ENCODE measurements at regions not wholly inside any gene's neighbourhood (a gene's known extent, or its start where the extent isn't known, plus 50 kb on each side); places are given as distances from the start of the nearest gene placed in this dataset.

DNA sequence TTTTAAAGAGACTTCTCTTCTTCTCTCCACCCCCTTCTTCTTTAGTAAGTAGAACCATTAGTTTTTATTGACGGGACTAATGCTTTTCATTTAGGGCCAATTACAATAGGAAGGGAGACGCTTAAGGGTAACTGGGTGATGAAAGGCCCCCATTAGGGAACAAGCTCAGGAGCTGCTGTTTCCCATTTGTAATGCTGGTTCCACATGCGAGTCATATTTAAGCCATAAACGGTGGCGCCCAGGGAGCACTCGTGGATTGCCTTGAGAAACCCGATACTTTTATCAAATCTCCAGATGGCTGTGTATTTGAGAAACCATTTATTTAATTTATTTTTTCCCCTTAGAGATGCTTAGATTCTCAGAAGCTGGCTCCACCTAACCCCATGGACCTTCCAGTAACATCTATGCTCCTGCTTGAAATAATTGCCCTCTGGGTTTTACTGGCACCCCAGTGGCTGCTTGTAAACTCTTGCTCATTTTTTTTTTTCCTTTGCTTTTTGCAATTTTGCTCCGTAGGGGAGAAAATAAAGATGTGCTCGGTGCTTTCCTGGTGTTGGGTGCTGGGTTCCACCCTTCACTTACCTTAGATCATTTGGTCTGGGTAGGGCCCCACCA is 124.2 kb upstream of the MSX1 start:
- no peak for DNase-seq

DNA sequence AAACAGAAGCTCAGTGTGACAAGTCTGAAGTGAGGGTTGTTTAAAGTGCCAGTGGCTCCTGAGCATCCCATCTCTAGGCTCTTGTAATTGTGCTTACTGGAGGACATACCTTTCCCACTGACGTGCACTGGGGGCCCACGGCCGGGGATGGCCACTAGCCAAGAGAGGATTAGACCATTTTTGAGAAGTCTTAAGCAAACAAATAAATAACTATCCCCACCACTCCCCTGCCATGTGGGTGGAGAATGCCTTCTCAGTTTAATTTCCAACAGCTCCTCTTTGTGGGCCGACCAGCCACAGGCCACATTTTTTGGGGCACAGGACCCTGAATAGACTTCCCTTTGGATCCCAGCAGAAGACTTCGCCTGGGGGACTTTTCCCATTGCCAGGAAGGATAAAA is 125.0 kb upstream of the MSX1 start:
- no peak for DNase-seq

DNA sequence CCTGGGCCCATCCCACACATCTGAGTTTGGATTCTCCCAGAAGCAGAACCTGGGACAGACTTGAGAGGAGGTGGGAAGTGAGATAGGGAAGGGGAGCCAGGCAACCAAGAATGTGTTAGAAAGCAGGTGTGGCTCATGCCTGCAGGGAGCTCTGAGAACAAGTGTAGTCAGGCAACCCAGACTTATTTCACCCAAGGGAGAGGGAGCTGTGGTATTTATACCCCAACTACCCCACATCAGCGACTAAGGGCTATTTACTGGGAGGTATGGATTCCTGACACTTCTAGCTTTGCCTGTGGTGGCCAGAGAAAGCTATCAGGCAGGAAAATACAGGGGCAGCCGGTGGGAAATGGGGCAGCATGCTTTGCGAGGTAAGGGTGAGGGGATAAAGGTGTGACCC is 125.8 kb upstream of the MSX1 start:
- no peak for DNase-seq

DNA sequence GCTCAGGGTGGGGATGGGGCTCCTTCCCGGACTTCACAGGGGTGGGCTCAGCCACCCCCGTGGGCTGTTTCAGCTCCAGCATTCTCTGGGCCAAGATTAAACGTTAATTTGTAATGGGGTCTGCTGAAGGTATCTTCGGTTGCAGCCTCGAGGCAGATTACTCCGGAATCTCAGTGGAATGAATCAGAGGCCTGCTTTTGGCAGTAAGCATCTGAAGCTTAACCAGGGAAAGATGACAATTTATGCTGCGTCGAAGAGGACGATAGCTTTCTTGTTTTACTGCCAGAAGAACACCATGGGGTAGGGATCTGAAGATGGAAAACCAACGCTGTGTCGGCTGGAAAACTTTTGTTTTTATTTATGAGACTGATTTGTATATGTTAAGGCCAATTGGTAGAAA is 129.2 kb upstream of the MSX1 start:
- no peak for DNase-seq

DNA sequence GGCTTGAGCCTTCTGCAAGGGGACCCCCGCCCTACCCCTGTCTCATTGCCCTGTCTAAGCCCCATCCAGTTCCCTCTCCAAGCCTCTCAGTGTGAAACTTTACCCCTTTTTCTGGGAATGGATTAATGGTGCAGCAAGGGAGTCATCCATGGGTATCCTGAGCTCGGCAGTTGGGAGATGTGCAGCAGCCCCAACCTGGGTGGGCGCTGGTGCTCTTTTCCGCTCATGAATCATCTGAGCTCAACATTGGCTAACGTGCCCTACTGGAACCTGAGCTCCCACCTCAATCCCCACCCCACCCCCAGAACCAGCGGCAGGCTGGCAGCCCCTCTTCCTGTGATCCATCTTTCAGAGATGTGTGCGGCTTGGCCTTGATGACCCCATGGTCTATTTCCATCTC is 130.3 kb upstream of the MSX1 start:
- no peak for DNase-seq

DNA sequence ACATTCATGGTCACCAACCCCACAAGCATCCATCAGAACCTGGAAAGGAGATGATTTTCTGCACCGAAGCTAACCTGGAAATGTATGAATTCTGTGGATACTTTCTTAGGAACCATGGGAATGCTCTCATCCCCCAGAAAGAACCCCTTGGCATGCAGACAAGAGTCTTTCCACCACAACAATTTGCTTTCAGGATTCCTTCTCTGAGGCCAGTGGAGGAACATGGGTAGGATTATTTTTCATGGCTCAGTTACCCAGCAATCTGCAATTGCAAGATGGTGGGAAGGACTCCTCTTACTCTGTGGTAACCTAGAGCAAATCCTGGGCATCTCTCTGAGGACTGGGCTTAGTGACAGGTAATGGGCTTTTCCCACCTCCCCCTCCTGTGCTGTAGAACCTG is 131.9 kb upstream of the MSX1 start:
- DNase-seq = no peak

DNA sequence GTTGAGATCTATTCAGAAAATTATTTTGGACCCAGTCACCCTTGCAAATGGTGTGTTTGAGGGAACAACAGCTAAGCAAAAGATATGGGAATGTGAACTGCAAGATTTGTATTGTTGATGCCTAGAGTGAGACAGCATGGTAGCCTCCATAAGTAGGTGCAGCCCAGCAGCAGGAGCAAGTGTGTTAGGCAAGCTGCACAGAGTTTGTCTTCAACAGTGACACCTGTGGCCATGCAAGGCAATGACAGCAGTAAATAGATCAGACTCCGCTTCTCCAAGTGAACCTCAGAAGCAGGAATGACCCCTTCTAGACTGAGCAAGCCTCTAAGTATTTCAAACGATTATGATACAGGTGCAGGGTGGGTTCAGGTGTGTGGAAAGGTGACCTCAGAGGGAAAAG is 133.4 kb upstream of the MSX1 start:
- DNase-seq = no peak

DNA sequence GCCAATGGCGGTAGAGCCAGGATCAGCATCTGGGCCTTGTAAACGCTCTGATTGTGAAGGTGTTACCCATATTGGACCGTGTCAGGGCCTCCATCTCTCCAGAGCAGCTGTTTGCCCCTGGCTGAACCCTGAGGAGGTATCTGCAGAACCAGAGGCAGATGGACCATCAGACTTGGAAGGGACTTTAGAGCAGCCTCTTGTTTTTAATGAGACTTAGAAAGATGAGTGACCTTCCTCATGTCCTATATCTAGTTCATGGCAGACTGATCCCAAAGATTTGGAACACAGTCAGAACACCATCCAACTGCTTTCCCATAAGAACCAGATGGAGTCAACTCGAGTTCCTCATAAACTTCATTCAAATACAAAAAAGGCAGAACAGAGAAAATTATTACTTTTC is 135.1 kb upstream of the MSX1 start:
- no peak for DNase-seq

DNA sequence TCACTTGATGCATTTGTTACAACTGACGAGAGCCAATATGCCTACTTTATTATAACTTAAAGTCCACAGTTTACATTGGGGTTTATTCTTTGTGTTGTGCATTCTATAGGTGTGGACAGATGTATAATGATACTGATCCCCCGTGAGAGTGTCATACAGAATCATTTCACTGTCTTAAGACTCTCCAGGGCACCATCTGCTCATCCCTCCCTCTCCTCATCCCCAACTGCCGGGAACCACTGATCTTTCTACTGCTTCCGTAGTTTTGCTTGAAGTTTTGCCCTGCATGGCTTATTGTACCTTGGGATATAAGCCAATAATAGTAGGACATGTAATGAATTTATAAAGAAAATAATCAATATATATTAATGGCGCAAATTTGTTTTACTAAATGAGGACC is 137.8 kb upstream of the MSX1 start:
- DNase-seq = no peak

DNA sequence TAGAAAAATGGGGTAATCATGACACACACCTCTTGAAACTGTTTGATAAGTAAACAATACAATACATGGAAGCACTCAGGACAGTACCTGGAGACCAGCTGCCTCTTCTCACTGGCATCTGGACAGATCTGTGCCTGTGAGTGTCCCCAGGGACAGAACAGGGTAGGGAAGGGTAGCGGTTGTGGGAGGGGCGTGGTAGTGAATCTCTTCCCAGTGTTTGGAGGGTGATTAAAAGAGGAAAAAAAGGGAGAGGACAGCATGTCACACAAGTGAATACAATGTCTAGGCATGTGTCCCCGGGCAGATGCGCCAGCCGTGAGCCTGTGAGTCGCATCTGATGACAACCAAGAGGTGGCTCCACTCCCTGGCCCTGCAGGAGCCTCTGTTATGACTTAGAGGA is 138.8 kb upstream of the MSX1 start:
- no peak for DNase-seq

DNA sequence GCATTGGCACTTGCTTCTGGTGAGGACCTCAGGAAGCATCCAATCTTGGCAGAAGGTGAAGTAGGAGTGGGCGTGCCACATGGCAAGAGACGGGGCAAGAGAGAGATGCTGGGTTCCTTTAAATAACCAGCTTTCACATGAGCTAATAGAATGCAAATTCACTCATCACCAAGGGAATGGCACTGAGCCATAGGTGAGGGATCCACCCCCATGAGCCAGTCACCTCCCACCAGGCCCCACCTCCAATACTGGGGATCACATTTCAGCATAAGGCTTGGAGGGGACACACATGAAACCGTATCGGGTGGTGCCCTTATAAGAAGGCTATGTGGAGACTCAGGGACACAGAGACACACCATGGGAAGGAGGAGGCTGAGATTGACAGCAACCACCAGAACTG is 140.0 kb upstream of the MSX1 start:
- no peak for DNase-seq

DNA sequence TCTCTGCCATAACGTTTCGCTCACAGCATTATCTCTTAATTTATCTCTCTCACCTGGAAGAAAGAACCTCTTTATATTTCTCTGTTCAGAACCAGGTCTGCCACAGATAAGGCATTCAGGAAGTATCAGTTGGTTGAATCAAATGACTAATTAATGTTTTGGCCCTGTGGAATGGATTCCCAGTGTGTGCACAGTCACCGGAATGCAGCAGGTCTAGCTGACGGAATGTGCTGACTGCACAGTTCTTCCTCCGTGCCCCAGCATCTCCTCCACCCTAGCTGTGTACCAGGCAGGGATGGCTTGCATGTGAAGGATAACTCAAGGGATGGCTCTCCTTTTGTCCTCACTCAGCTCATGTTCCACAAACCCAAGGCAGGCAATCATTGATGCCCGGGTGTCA is 141.8 kb upstream of the MSX1 start:
- DNase-seq = no peak

DNA sequence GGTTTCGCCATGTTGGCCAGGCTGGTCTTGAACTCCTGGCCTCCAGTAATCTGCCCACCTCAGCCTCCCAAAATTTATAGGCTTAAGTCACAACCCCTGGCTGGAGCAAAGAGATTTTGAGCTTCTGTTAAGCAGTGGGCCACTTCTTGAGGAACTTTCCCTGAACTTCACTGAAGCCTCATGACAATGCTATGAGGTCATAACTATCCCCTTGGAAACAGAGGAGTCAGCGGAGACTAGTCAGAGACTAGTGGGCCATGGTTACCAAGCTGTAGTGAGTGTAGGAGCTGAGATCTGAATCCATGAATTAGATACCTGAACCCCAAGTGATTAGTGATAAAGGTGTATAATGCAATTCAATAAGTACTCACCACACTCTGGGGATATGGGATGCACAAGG is 145.1 kb upstream of the MSX1 start:
- no peak for DNase-seq

DNA sequence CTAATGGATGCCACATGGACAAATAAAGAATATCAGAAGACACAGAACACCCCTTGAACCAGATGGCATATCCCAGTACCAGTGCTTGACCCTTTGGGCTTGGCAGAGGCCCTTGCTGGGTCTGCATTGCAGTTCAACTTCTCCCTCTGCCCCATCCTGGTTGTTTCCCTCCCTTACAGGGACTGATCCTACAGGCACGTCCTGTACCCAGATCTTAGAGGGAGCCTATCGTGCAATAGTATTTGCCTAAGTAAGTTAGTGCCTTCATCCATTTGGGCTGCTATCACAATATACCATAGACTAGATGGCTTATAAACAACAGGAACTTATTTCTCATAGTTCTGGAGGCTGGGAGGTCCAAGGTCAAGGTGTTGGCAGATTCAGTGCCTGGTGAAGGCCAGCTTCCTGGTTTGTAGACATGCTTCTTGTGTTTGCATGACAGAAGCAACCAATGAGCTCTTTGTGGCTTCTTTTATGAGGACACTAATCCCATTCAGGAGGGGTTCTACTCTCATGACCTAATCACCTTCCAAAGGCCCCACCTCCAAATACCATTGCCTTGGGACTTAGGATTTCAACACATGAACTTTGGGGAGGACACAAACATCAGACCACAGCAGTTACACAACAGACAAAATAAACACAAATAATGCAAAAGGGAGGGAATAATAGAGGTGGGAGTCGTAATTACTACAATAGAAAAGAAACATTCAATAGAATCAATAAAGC is 146.5 kb upstream of the MSX1 start:
- no peak for DNase-seq

DNA sequence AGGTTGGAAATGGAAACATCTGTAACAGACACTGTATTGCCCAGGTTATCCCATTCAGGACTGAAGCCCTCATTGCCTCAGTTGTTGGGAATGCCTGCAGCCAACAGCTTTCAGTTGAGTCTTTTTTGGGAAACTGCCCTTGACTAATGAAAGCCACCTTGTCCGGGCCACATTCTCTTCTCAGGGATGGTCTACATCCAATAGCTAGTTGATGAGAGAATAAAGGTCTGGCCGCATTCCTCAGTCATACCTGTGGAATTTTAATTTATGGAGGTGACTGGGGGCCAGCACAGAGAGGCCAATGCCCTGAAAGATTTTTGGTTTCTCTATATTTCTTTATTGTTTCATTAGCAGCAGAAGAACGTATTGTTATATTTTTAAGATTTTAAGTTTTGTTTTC is 147.6 kb upstream of the MSX1 start:
- no peak for DNase-seq

DNA sequence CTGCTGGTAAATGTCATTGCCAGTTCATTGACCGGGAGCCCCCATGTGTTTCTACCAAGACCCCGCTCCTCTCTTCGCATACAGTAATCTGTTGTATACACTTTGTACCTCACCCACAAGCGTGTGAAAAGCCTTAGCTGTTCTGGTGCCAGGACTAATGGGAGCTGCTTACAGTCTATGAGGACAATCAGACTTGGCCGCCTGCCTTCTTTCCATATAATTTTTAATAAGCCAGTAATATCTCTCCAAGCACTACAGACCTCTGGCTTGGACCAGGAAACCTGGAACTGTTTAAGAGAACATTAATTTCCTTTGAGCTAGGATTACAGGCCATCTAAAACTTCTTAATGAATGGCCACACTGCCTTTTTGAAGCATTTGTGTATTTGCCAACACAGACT is 149.7 kb upstream of the MSX1 start:
- DNase-seq = no peak

DNA sequence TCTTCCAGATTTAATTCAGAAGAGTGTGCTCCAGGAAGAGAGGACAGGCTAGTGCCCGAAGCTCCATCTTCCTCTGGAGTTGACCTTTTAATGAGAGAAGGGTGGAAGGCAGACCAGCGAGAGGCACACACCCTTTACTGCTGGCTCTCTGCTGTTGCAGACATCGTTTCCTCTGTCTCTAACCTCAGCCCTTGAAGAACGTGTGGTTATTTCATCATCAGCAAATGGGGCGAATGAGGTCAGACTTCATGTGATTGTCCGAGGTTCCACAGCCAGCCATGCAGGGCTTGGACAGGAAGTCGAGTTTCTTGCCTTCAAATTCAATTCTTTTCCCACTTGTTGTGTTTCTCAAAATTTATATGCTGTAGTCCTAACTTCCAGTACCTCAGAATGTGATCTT is 155.2 kb upstream of the MSX1 start:
- DNase-seq = no peak

DNA sequence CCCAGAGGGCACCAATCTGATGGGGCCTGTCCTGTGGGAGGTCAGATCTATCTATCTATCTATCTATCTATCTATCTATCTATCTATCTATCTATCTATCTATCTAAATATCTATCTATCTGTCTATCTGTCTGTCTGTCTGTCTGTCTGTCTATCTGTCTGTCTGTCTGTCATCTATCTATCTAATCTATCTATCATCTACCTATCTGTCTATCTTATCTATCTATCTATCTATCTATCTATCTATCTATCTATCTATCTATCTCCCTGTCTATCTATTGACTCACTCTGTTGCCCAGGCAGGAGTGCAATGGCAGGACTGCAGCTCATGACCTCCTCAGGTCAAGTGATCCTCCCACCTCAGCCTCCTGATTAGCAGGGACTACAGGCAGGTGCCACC is 155.7 kb upstream of the STX18 start:
- no peak for DNase-seq

DNA sequence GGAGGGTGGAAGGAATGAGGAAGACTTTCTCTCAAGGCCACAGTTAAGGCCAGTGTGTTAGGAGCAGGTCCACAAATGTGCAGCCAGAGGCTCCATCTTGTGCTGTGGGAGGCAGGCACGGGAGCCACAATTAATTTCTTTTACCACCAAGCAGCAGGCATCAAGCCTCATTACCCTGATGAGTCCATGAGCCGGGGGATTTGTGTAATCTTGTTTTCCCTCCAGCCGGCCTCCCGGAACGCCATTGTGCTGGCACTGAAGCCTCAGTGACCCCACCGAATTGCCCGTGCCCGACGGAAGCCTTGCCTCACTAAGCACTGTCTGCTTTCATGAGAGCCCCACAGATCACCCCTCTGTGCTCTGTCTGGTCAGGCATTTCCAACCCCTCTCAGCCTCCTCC is 154.7 kb upstream of the STX18 start:
- DNase-seq = no peak

DNA sequence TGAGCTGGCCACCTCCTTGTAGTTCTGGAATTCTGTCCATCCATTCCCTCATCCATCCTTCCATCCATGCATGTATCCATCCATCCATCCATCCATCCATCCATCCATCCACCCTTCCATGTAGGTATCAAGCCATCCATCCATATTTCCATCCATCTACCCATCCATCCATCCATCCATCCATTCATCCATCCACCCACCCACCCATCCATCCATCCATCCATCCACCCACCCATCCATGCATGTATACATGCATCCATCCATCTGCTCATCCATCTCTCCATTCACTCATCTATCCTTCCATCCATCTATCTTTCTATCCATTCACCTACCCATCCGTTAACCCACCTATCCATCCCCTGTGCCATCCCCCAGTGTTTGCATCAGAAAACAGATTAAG is 153.6 kb upstream of the STX18 start:
- no peak for DNase-seq

DNA sequence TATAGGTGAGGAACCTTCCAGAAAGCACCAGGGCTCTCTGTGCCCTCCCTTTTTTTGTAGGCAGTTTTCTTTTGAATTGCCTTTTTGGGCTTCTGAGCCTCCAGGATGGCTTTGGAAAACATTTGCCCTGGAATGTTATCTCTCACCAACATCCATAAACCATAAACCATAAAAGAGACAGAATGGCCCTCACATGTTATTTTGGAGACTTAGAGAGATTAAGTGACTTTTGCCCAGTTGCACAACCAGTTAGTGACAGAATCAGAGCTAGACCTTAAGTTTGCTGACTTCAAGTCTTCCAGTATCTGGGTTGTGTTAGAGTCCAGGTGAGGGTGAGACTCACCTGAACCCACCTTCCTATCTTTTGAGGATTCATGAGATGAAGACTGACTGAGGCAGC is 153.0 kb upstream of the STX18 start:
- no peak for DNase-seq

DNA sequence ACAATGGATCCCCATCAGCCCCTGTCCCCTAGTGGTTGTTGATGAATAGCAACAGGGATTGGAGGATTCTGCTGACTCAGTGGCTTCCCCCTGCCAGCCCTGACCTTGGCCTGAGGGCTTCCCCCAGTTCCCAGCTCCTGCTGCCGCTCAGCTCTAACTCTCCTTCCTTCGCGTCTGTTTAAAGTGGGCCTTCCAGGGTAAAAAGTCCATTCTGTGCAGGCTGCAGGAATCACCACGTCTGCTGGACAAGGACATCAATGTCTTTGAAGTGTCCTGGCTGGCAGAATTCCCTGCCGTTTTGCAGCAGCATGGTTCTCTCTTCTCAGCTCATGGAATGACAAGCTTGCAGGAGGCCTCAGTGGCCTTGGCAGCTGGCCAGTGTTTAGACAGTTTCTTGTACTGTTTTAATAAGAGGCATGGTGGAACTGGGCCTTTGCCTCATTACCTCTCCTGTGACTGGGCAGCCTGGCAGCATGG is 152.5 kb upstream of the STX18 start:
- DNase-seq = no peak

DNA sequence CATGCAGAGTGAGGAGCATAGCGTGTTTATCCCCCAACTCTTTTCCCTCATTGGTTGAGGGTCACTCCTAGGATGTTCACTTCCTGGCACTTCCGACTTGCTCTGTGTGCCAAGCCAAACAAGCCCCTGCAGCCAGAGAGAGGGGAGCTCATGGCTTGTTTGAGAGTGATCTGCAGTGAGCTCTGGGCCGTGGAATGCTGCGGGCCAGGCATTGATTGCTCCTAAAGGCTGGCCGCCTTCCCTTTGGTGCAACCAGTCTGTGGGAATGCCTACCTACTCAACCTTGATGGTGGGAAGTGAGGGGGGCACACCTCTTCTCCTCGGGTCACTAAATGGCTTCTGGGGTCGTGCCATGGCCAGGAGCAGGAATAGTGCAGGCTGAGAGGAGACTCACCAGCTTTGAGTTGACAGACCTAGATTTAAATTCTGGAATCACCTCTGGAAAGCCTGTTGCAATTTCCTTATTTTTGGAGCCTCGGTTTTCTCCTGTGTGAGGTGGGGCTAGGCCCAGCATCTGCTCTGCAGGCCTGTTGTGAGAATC is 152.0 kb upstream of the STX18 start:
- DNase-seq = no peak

DNA sequence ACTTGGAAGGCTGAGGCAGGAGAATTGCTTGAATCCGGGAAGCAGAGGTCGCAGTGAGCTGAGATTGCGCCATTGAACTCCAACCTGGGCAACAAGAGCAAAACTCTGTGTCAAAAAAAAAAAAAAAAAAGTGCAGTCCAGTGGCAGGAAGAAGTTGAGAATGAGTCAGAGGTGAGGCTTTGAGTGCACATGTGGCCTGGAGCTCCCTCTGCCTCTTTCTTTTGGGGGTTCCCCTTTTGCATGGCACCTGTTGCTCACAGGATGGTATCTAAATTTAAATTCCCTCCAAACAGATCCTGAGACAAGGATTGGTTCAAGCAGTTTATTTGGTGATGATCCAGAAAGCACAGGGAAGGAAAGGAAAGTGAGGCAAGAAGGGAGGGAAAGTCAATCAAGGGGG is 151.4 kb upstream of the STX18 start:
- DNase-seq = no peak

DNA sequence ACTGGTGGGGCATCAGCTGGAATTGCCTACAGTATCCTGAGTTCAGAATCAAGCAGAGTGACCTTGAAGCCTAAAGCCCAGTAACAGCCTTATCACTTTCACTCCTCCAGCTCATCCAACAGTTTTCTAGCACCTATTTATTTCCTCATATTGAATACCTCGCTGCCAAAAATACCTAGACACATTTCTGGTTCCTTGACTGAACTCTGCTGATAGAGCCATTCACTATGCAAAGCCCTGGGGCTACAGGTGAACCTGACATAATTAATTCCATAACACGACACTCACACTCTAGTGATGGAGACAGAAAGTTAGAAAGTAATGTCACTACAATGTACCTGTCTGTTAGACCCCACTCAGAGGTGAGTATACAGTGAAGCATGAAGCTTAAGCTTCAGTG is 149.0 kb upstream of the STX18 start:
- DNase-seq = no peak

Measured in GDM1 (cell line).